Ovary (tissue), 3 donors: ENCODE measurements at regions not wholly inside any gene's neighbourhood (a gene's known extent, or its start where the extent isn't known, plus 50 kb on each side); places are given as distances from the start of the nearest gene placed in this dataset.

Experiments used
- EP300 ChIP-seq: sonication (generic); formaldehyde crosslinking; IDR thresholded peaks from one replicate; pipeline ENCODE4 v1.6.1; 2017; ENCODE audit warnings: antibody characterized with exemption
- POLR2A ChIP-seq: fragments of 450-650 bp; IDR thresholded peaks from one replicate; pipeline ENCODE4 v1.6.1; 2017; ENCODE audit warnings: antibody characterized with exemption, mild to moderate bottlenecking, moderate library complexity
- TF ChIP-seq, protein P1 (sequence below), 3 donors: fragments of 450-650 bp in 2 of 3; fragments of 200-600 bp in 1 of 3; IDR thresholded peaks; one replicate each; pipeline versions ENCODE4 v1.5.1 to v1.8.0; 2016 to 2022; ENCODE audit warnings: antibody characterized with exemption in 3 of 3, mild to moderate bottlenecking in 1 of 3
- donor health status: DM: no; HTN: no; CAD: no.

GRCh38 chrX:98263135-98263534, 1379.4 kb downstream of the RPA4 start:
- TF ChIP-seq, protein P1, sequence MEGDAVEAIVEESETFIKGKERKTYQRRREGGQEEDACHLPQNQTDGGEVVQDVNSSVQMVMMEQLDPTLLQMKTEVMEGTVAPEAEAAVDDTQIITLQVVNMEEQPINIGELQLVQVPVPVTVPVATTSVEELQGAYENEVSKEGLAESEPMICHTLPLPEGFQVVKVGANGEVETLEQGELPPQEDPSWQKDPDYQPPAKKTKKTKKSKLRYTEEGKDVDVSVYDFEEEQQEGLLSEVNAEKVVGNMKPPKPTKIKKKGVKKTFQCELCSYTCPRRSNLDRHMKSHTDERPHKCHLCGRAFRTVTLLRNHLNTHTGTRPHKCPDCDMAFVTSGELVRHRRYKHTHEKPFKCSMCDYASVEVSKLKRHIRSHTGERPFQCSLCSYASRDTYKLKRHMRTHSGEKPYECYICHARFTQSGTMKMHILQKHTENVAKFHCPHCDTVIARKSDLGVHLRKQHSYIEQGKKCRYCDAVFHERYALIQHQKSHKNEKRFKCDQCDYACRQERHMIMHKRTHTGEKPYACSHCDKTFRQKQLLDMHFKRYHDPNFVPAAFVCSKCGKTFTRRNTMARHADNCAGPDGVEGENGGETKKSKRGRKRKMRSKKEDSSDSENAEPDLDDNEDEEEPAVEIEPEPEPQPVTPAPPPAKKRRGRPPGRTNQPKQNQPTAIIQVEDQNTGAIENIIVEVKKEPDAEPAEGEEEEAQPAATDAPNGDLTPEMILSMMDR (IDR thresholded peaks at IDR 0.05) = no peak
- TF ChIP-seq POLR2A (no peak), EP300 (no peak)
